OCI-LY7 (cell line): ENCODE measurements at regions not wholly inside any gene's neighbourhood (a gene's known extent, or its start where the extent isn't known, plus 50 kb on each side); places are given as distances from the start of the nearest gene placed in this dataset.

Experiments
- EZH2phosphoT487 ChIP-seq: fragments of 200-600 bp; sonication (generic); IDR thresholded peaks from 2 replicates; pipeline ENCODE4 v1.6.1; 2018; ENCODE audit warnings: low read depth, borderline replicate concordance, mild to moderate bottlenecking, mixed run types, antibody characterized with exemption, low read length, moderate library complexity, mixed read lengths
- TF ChIP-seq, protein P1 (sequence below): fragments of 200-600 bp; sonication (generic); conservative IDR thresholded peaks from 2 replicates; pipeline ENCODE4 v1.5.1; 2014; ENCODE audit warnings: mild to moderate bottlenecking, antibody characterized with exemption, low read length, moderate library complexity, mixed read lengths

DNA sequence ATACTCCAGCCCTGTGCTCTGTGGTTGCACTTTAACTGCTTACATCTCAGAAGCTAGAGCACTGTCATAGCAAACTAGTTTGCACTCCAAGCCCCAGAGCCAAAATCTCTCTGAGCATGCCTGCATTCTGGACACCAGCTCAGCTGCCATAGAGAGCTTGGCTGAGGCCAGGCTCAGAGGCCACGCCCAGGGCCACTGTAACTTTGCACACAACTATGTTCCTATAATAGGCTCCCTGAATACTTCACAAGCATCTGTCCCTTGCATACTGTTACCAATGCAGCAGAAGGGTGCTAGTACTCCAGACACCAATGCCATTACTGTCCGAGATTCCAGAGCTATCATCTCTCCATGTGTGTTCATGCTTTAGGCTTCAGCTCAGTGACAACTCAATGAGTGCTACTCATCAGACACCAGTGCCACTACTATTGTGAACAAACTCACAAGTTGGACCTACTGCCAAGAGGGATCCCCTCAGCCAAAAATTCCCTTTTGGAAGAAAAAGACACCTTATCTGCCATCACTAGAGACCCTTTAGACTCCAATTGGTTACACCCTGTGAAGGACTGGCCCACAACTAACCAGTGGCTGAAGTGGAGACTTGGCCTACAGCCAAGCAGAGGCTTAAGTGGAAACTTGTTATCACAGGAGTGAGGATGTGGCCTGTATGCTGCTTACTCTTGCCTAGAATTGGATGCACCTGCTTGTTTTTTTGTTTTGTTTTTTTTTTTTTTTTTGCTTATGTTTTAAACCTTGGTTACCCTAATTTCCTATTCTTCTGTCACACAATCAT lies 211.6 kb upstream of the MAGI2 start:
- TF ChIP-seq, protein P1, sequence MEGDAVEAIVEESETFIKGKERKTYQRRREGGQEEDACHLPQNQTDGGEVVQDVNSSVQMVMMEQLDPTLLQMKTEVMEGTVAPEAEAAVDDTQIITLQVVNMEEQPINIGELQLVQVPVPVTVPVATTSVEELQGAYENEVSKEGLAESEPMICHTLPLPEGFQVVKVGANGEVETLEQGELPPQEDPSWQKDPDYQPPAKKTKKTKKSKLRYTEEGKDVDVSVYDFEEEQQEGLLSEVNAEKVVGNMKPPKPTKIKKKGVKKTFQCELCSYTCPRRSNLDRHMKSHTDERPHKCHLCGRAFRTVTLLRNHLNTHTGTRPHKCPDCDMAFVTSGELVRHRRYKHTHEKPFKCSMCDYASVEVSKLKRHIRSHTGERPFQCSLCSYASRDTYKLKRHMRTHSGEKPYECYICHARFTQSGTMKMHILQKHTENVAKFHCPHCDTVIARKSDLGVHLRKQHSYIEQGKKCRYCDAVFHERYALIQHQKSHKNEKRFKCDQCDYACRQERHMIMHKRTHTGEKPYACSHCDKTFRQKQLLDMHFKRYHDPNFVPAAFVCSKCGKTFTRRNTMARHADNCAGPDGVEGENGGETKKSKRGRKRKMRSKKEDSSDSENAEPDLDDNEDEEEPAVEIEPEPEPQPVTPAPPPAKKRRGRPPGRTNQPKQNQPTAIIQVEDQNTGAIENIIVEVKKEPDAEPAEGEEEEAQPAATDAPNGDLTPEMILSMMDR, result no peak
- TF ChIP-seq EZH2phosphoT487, result no peak
